Loucy (cell line): ENCODE measurements at regions not wholly inside any gene's neighbourhood (a gene's known extent, or its start where the extent isn't known, plus 50 kb on each side); places are given as distances from the start of the nearest gene placed in this dataset.

ENCODE experiments used
- H2AFZ ChIP-seq: fragments of 200-600 bp; sonication (generic); 2 replicates; pipeline ENCODE4 v1.6.0; 2016; ENCODE audit warnings: antibody characterized with exemption, mild to moderate bottlenecking, low read length, moderate library complexity
- H3F3A ChIP-seq: fragments of 200-600 bp; 2 replicates; pipeline ENCODE4 v1.6.0; 2016; ENCODE audit warnings: antibody characterized with exemption, low read depth, mild to moderate bottlenecking
- H3K27me3 ChIP-seq: fragments of 200-600 bp; sonication (generic); 2 replicates; pipeline ENCODE4 v1.6.1; 2014; ENCODE audit warnings: low read length, mild to moderate bottlenecking; ENCODE audit not compliant: insufficient read depth, poor library complexity, severe bottlenecking
- H3K36me3 ChIP-seq: fragments of 200-600 bp; sonication (generic); 2 replicates; pipeline ENCODE4 v1.6.1; 2016; ENCODE audit warnings: low read length; ENCODE audit not compliant: insufficient read depth
- H3K4me1 ChIP-seq: fragments of 200-600 bp; sonication (generic); 2 replicates; pipeline ENCODE4 v1.5.1; 2014; ENCODE audit warnings: low read length, mild to moderate bottlenecking; ENCODE audit not compliant: insufficient read depth, poor library complexity, severe bottlenecking
- H3K4me2 ChIP-seq: fragments of 200-600 bp; sonication (generic); 2 replicates; pipeline ENCODE4 v1.6.0; 2014; ENCODE audit warnings: antibody characterized with exemption, low read length, low read depth, mild to moderate bottlenecking; ENCODE audit not compliant: poor library complexity, severe bottlenecking
- H3K4me3 ChIP-seq: fragments of 200-600 bp; sonication (generic); 2 replicates; pipeline ENCODE4 v1.5.1; 2014; ENCODE audit warnings: low read length, mild to moderate bottlenecking, mixed read lengths; ENCODE audit not compliant: poor library complexity, severe bottlenecking
- H3K79me2 ChIP-seq: fragments of 200-600 bp; sonication (generic); 2 replicates; pipeline ENCODE4 v1.6.1; 2014; ENCODE audit warnings: low read length; ENCODE audit not compliant: insufficient read depth
- H3K9ac ChIP-seq: fragments of 200-600 bp; sonication (generic); 2 replicates; pipeline ENCODE4 v1.6.0; 2014; ENCODE audit warnings: mild to moderate bottlenecking, low read depth, low read length, moderate library complexity; ENCODE audit not compliant: poor library complexity, severe bottlenecking
- H3K9me2 ChIP-seq: fragments of 200-600 bp; sonication (generic); replicated peaks from 2 replicates; pipeline ENCODE4 v1.6.1; 2016; ENCODE audit warnings: low read depth, low read length, mixed read lengths
- H3K9me3 ChIP-seq: fragments of 200-600 bp; sonication (generic); 2 replicates; pipeline ENCODE4 v1.6.1; 2014; ENCODE audit warnings: mild to moderate bottlenecking, antibody characterized with exemption, low read length, low read depth; ENCODE audit not compliant: insufficient read depth
- H4K20me1 ChIP-seq: fragments of 200-600 bp; sonication (generic); 2 replicates; pipeline ENCODE4 v1.6.0; 2014; ENCODE audit warnings: antibody characterized with exemption, low read length, mild to moderate bottlenecking; ENCODE audit not compliant: insufficient read depth, poor library complexity, severe bottlenecking
- EZH2phosphoT487 ChIP-seq: fragments of 200-600 bp; IDR thresholded peaks from 2 replicates; pipeline ENCODE4 v1.6.1; 2018; ENCODE audit warnings: antibody characterized with exemption, mild to moderate bottlenecking, moderate library complexity, borderline replicate concordance
- TF ChIP-seq, protein P1 (sequence below): fragments of 200-600 bp; sonication (generic); conservative IDR thresholded peaks from 2 replicates; pipeline ENCODE4 v1.5.1; 2014; ENCODE audit warnings: mild to moderate bottlenecking, antibody characterized with exemption, low read length

- Histone ChIP-seq H3K4me3 (no peak overlapping the region), H3K4me1 (no peaks in the 10 kb centered on the region), H2AFZ (no peak overlapping the region), H3K27me3 (no peaks in the 10 kb centered on the region), H3K4me2 (no peak overlapping the region), H3F3A (no peaks in the 10 kb centered on the region), H3K36me3 (no peaks in the 10 kb centered on the region), H3K79me2 (no peaks in the 10 kb centered on the region), H3K9me2 (no peaks in the 10 kb centered on the region), H3K9ac (no peak overlapping the region), H3K9me3 (no peaks in the 10 kb centered on the region), H4K20me1 (no peaks in the 10 kb centered on the region)
- TF ChIP-seq, protein P1, sequence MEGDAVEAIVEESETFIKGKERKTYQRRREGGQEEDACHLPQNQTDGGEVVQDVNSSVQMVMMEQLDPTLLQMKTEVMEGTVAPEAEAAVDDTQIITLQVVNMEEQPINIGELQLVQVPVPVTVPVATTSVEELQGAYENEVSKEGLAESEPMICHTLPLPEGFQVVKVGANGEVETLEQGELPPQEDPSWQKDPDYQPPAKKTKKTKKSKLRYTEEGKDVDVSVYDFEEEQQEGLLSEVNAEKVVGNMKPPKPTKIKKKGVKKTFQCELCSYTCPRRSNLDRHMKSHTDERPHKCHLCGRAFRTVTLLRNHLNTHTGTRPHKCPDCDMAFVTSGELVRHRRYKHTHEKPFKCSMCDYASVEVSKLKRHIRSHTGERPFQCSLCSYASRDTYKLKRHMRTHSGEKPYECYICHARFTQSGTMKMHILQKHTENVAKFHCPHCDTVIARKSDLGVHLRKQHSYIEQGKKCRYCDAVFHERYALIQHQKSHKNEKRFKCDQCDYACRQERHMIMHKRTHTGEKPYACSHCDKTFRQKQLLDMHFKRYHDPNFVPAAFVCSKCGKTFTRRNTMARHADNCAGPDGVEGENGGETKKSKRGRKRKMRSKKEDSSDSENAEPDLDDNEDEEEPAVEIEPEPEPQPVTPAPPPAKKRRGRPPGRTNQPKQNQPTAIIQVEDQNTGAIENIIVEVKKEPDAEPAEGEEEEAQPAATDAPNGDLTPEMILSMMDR, result no peak
Observed at GRCh38 chr10:106078895-106079576, 1085.5 kb downstream of the SORCS1 start.

GRCh38 chr10:106076496-106076895 is 1088.0 kb downstream of the SORCS1 start:
- H3K9me3 ChIP-seq, result no peaks in the 10 kb centered on the region
- H3K27me3 ChIP-seq, result no peaks in the 10 kb centered on the region
- H3K9me2 ChIP-seq, result no peaks in the 10 kb centered on the region
- H3K79me2 ChIP-seq, result no peaks in the 10 kb centered on the region
- no peaks in the 10 kb centered on the region for H4K20me1 ChIP-seq
- TF ChIP-seq, protein P1, result no peak
- TF ChIP-seq EZH2phosphoT487, result no peak
- no peaks in the 10 kb centered on the region for H3F3A ChIP-seq
- H3K36me3 ChIP-seq, result no peaks in the 10 kb centered on the region
- no peaks in the 10 kb centered on the region for H3K4me1 ChIP-seq
- H3K4me2 ChIP-seq, result no peak overlapping the region
- no peak overlapping the region for H3K9ac ChIP-seq
- no peak overlapping the region for H3K4me3 ChIP-seq
- H2AFZ ChIP-seq, result no peak overlapping the region

DNA sequence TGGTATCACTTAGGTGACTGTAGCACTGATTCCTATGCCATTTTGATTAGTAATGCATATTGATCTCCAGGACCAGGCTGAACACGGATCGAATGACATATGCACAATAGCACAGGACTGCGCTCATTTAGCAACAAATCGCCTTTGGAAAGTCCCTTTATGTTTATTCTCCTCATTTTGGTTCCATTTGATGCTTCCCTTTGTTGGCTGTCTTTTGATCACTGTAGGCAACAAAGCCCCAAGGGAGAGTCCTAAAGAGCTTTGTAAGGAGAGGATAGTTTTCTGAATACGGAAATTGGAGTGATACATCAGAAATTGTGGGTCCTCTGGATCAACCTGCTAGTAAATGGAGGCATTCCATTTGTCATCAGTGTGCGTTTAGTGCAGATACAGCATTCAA is 1111.4 kb downstream of the SORCS1 start:
- Histone ChIP-seq H3K27me3 (no peaks in the 10 kb centered on the region), H3K36me3 (no peaks in the 10 kb centered on the region)

More for the DNA sequence above, 1111.4 kb downstream of the SORCS1 start:
- no peaks in the 10 kb centered on the region for H4K20me1 ChIP-seq
- no peak overlapping the region for H3K9ac ChIP-seq
- no peaks in the 10 kb centered on the region for H3K79me2 ChIP-seq
- H3K9me2 ChIP-seq, result no peaks in the 10 kb centered on the region
- no peak overlapping the region for H3K4me2 ChIP-seq
- no peaks in the 10 kb centered on the region for H3F3A ChIP-seq
- no peak overlapping the region for H3K4me3 ChIP-seq
- TF ChIP-seq EZH2phosphoT487, result no peak
- TF ChIP-seq, protein P1, result no peak
- H3K4me1 ChIP-seq, result no peaks in the 10 kb centered on the region
- no peak overlapping the region for H2AFZ ChIP-seq
- no peaks in the 10 kb centered on the region for H3K9me3 ChIP-seq
